GM12878 (cell line): ENCODE measurements at regions not wholly inside any gene's neighbourhood (a gene's known extent, or its start where the extent isn't known, plus 50 kb on each side); places are given as distances from the start of the nearest gene placed in this dataset.

Experiments
- ATAC-seq: fragments of 200-7000 bp; cut with Tn5 transposase; 3 replicates; pipeline ENCODE4 v1.9.1; 2020; ENCODE audit warnings: mild to moderate bottlenecking, moderate library complexity
- BruUV-seq: library from RNA; stranded (reverse); fragments of 400-500 nt; replicated peaks from 2 replicates; lab custom pipeline; 2021; lab: Mats Ljungman, UMichigan
- CTCF ChIA-PET: fragments of 300-600 bp; sonication (Branson Sonifier 250); formaldehyde crosslinking; extraction: SDS; loops from one replicate; lab custom pipeline; 2021; ENCODE audit warnings: inconsistent platforms; lab: Yijun Ruan, JAX
- POLR2A ChIA-PET: fragments of 350-600 bp; formaldehyde crosslinking; extraction: SDS; loops from one replicate; lab custom pipeline; 2021; ENCODE audit warnings: inconsistent platforms; lab: Charles Lee
- RAD21 ChIA-PET: fragments of 300-600 bp; sonication (Branson Sonifier 250); formaldehyde crosslinking; loops from one replicate; lab custom pipeline; 2023; ENCODE audit warnings: antibody characterized with exemption; ENCODE audit not compliant: unreplicated experiment; lab: Charles Lee
- SMC1A ChIA-PET: fragments of 300-600 bp; sonication (Branson Sonifier 250); formaldehyde crosslinking; loops from one replicate; lab custom pipeline; 2023; ENCODE audit not compliant: unreplicated experiment, uncharacterized antibody; lab: Charles Lee
- DNase-seq: peaks from one replicate; pipeline ENCODE4 v3.0.0-alpha.2; 2011; ENCODE audit warnings: low read depth, low spot score
- FAIRE-seq: peaks from 3 replicates; lab custom pipeline; 2011; peaks lifted over from hg19 to GRCh38; lab: Jason Lieb, UNC
- H2AFZ ChIP-seq: 2 replicates; pipeline ENCODE4 v1.6.0; 2011; ENCODE audit warnings: low read depth, low read length, control low read depth; ENCODE audit not compliant: control insufficient read depth
- H3K27ac ChIP-seq: 2 replicates; pipeline ENCODE4 v1.5.1; 2011; ENCODE audit warnings: control low read depth; ENCODE audit not compliant: control insufficient read depth, insufficient read depth
- H3K27me3 ChIP-seq, 2 experiments: replicated peaks in 1 of 2; 2 replicates each; pipeline versions ENCODE4 v1.6.0 to v1.6.1; 2011; ENCODE audit warnings: low read length in 1 of 2; ENCODE audit not compliant: control insufficient read depth in 2 of 2, insufficient read depth in 2 of 2
- H3K36me3 ChIP-seq, 2 experiments: 2 replicates each; pipeline ENCODE4 v1.5.1; 2011; ENCODE audit warnings: low read length in 1 of 2; ENCODE audit not compliant: control insufficient read depth in 2 of 2, insufficient read depth in 2 of 2
- H3K4me1 ChIP-seq: 2 replicates; pipeline ENCODE4 v1.6.1; 2011; ENCODE audit warnings: mild to moderate bottlenecking, low read length, moderate library complexity, mixed read lengths; ENCODE audit not compliant: control insufficient read depth, insufficient read depth
- H3K4me2 ChIP-seq: 2 replicates; pipeline ENCODE4 v1.6.0; 2011; ENCODE audit warnings: control low read depth; ENCODE audit not compliant: control insufficient read depth, insufficient read depth
- H3K4me3 ChIP-seq: fragments of 200-600 bp; sonication (generic); 2 replicates; pipeline ENCODE4 v1.5.1; 2016
- H3K79me2 ChIP-seq: 2 replicates; pipeline ENCODE4 v1.6.0; 2011; ENCODE audit warnings: low read length; ENCODE audit not compliant: control insufficient read depth, insufficient read depth
- H3K9ac ChIP-seq: 2 replicates; pipeline ENCODE4 v1.8.0; 2011; ENCODE audit warnings: low read length, control low read depth, mixed read lengths; ENCODE audit not compliant: control insufficient read depth, insufficient read depth
- H3K9me3 ChIP-seq: replicated peaks from 3 replicates; pipeline ENCODE4 v1.5.1; 2011; ENCODE audit warnings: mild to moderate bottlenecking, low read length; ENCODE audit not compliant: control insufficient read depth, insufficient read depth
- H4K20me1 ChIP-seq: 2 replicates; pipeline ENCODE4 v1.6.0; 2011; ENCODE audit not compliant: control insufficient read depth, insufficient read depth
- CBX5 ChIP-seq: sonication (generic); IDR thresholded peaks from 2 replicates; pipeline ENCODE4 v1.6.1; 2016; ENCODE audit warnings: low read depth, moderate library complexity, mild to moderate bottlenecking, inconsistent platforms
- EED ChIP-seq: sonication (generic); IDR thresholded peaks from 2 replicates; pipeline ENCODE4 v1.6.1; 2016; ENCODE audit warnings: antibody characterized with exemption, low read depth
- EZH2 ChIP-seq: IDR thresholded peaks from 2 replicates; pipeline ENCODE4 v1.6.1; 2012; ENCODE audit warnings: low read depth, mild to moderate bottlenecking, control low read depth, inconsistent platforms, low read length, borderline replicate concordance; ENCODE audit not compliant: control insufficient read depth
- FOXK2 ChIP-seq: fragments of 450-650 bp; IDR thresholded peaks from 2 replicates; pipeline ENCODE4 v1.6.1; 2017; ENCODE audit warnings: mild to moderate bottlenecking, moderate library complexity
- IRF4 ChIP-seq: IDR thresholded peaks from 2 replicates; pipeline ENCODE4 v1.6.1; 2011; ENCODE audit warnings: low read depth, low read length
- KDM1A ChIP-seq: fragments of 200-600 bp; sonication (generic); IDR thresholded peaks from 2 replicates; pipeline ENCODE4 v1.6.1; 2016; ENCODE audit warnings: borderline replicate concordance
- NR2C2 ChIP-seq: IDR thresholded peaks from 2 replicates; pipeline ENCODE4 v1.6.1; 2011; ENCODE audit warnings: borderline replicate concordance, low read depth; ENCODE audit not compliant: control insufficient read depth, insufficient read length
- RBBP5 ChIP-seq: fragments of 200-600 bp; sonication (generic); conservative IDR thresholded peaks from 2 replicates; pipeline ENCODE4 v1.6.1; 2016
- RELA ChIP-seq: fragments of 450-650 bp; IDR thresholded peaks from 2 replicates; pipeline ENCODE4 v1.8.0; 2014; ENCODE audit warnings: borderline replicate concordance; ENCODE audit not compliant: partially characterized antibody
- RFX5 ChIP-seq: IDR thresholded peaks from 2 replicates; pipeline ENCODE4 v1.6.1; 2011; ENCODE audit warnings: low read depth, low read length, improper control_type of control experiment
- SP1 ChIP-seq: IDR thresholded peaks from one replicate; pipeline ENCODE4 v1.6.1; 2011; ENCODE audit warnings: low read depth, low read length
- SRF ChIP-seq, 2 experiments: IDR thresholded peaks; 2 replicates each; pipeline ENCODE4 v1.6.1; 2011; ENCODE audit warnings: low read depth in 2 of 2, low read length in 2 of 2, mild to moderate bottlenecking in 1 of 2, moderate library complexity in 1 of 2
- TAF1 ChIP-seq: IDR thresholded peaks from 2 replicates; pipeline ENCODE4 v1.6.1; 2011; ENCODE audit warnings: mild to moderate bottlenecking, low read depth, low read length, borderline replicate concordance
- TCF12 ChIP-seq: IDR thresholded peaks from 2 replicates; pipeline ENCODE4 v1.6.1; 2011; ENCODE audit warnings: low read depth, mild to moderate bottlenecking, low read length
- YY1 ChIP-seq: IDR thresholded peaks from 2 replicates; pipeline ENCODE4 v1.6.1; 2011; ENCODE audit warnings: low read depth, mild to moderate bottlenecking, low read length
- ZNF384 ChIP-seq: IDR thresholded peaks from 2 replicates; pipeline ENCODE4 v1.6.1; 2012; ENCODE audit warnings: low read depth, mild to moderate bottlenecking, low read length, improper control_type of control experiment, borderline replicate concordance
- WGBS: methylation state at CpG from one replicate; pipeline ENCODE4 v1.1.6; 2016; ENCODE audit warnings: low lambda C conversion rate; ENCODE audit not compliant: insufficient replicate concordance, insufficient coverage; ENCODE audit errors: missing lambda C conversion rate; 5-methylcytosine and 5-hydroxymethylcytosine counted together
- in situ Hi-C: fragments of 300-500 bp; cut with MboI; formaldehyde crosslinking; loops from 9 replicates; pipeline ENCODE4 v1.14.3; 2018; ENCODE audit warnings: mixed read lengths
- intact Hi-C: fragments of 100-400 bp; cut with micrococcal nuclease; formaldehyde crosslinking; loops from one replicate; pipeline ENCODE4 v1.14.2; 2022; ENCODE audit not compliant: unreplicated experiment
- TF ChIP-seq, protein P1 (sequence below): fragments of 450-650 bp; IDR thresholded peaks from 2 replicates; pipeline ENCODE4 v1.6.1; 2018; ENCODE audit warnings: borderline replicate concordance, mild to moderate bottlenecking; ENCODE audit not compliant: partially characterized antibody
- TF ChIP-seq, protein P2 (sequence below), 3 experiments: IDR thresholded peaks in 2 of 3; conservative IDR thresholded peaks in 1 of 3; 2 replicates each; pipeline ENCODE4 v1.5.1; 2011; ENCODE audit warnings: low read depth in 3 of 3, low read length in 3 of 3, mild to moderate bottlenecking in 3 of 3, control low read depth in 2 of 3, moderate library complexity in 2 of 3, inconsistent platforms in 1 of 3, mixed read lengths in 1 of 3; ENCODE audit not compliant: control insufficient read depth in 2 of 3, insufficient read depth in 1 of 3; ENCODE audit errors: extremely low read depth in 1 of 3
- TF ChIP-seq, protein P3 (sequence below): fragments of 450-650 bp; IDR thresholded peaks from 2 replicates; pipeline ENCODE4 v1.6.1; 2017; ENCODE audit warnings: mild to moderate bottlenecking, low read depth, inconsistent platforms; ENCODE audit not compliant: poor library complexity, severe bottlenecking

DNA sequence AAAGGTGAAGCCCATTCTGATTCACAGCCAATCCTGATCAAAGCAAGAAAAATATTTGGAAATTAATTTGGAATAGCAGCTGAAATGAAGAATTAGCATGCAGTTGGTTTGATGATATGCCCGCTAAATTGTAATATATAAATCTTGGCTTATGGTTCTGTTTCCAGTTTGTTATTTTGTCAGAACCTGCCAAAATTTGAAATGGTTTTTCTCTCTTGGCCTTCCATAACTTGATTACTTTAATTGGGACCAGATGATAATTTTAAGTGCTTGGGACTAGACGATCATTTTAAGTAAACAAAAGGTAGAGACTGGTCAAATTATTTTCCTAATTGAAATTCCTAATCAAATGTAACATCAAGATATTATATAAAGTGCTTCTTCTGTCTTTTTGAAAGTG, 842.4 kb downstream of the TBL1XR1 start (continued):
- TF ChIP-seq RBBP5 (no peak), TCF12 (no peak), RFX5 (no peak), IRF4 (no peak), RELA (no peak)
- TF ChIP-seq, protein P1, sequence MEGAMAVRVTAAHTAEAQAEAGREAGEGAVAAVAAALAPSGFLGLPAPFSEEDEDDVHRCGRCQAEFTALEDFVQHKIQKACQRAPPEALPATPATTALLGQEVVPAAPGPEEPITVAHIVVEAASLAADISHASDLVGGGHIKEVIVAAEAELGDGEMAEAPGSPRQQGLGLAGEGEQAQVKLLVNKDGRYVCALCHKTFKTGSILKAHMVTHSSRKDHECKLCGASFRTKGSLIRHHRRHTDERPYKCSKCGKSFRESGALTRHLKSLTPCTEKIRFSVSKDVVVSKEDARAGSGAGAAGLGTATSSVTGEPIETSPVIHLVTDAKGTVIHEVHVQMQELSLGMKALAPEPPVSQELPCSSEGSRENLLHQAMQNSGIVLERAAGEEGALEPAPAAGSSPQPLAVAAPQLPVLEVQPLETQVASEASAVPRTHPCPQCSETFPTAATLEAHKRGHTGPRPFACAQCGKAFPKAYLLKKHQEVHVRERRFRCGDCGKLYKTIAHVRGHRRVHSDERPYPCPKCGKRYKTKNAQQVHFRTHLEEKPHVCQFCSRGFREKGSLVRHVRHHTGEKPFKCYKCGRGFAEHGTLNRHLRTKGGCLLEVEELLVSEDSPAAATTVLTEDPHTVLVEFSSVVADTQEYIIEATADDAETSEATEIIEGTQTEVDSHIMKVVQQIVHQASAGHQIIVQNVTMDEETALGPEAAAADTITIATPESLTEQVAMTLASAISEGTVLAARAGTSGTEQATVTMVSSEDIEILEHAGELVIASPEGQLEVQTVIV = no peak

DNA sequence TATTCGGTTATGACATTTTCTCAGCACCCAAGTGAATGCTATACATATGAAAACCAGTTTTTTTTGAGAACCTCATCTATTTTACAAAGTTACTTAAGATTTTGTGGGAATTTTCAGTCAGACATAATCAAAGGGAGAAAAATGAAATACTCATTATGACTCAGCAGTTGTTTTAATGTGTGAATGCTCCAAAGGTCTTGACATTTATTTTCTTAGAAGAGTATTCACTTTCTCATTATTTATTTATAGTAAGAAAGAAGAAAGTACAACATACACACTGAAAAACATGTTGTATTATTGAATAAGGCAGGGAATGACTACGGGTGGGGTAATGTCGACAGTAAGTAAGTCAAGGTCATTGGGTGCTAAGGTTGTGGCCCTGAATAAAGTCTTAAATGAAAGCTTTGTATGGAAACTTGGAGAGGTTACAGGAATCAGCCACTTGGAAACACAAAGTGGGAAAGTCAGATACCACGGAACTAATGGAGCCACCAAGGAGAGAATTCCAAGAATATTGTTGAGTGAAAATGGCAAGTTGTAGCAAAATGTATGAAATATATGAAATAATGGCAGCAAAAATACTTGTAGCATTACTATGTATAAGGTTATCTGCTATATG, 844.5 kb downstream of the TBL1XR1 start:
- H3K9ac ChIP-seq = no peak overlapping the region
- no peaks in the 10 kb centered on the region for H3K9me3 ChIP-seq
- ATAC-seq (no peak), FAIRE-seq (no peak), DNase-seq (no peak)
- SMC1A ChIA-PET = no interaction called here
- H3K27me3 ChIP-seq = no peaks in the 10 kb centered on the region
- in situ Hi-C loops (no loop called here), intact Hi-C loops (no loop called here)
- no peak overlapping the region for H3K27ac ChIP-seq
- no peaks in the 10 kb centered on the region for H3K4me1 ChIP-seq
- no peak overlapping the region for H2AFZ ChIP-seq
- no peaks in the 10 kb centered on the region for H3K79me2 ChIP-seq
- CTCF ChIA-PET = no interaction called here
- H3K4me3 ChIP-seq = no peak overlapping the region
- RAD21 ChIA-PET = no interaction called here
- POLR2A ChIA-PET = no interaction called here
- no peak overlapping the region for H3K4me2 ChIP-seq
- no TSS peak for BruUV-seq
- no peaks in the 10 kb centered on the region for H3K36me3 ChIP-seq
- WGBS = 28% methylated on average over 4 of the region's 4 CpGs
- no peak for TF ChIP-seq KDM1A
- TF ChIP-seq CBX5 = no peak
- TF ChIP-seq EED = no peak
- no peak for TF ChIP-seq NR2C2
- no peak for TF ChIP-seq SRF (IDR thresholded peaks at IDR 0.05; ENCODE audit: low read depth in 2 of 2, low read length in 2 of 2)
- no peak for TF ChIP-seq YY1
- TF ChIP-seq FOXK2 = no peak
- no peak for TF ChIP-seq ZNF384
- no peak for TF ChIP-seq TAF1
- no peak for TF ChIP-seq SP1
- TF ChIP-seq, protein P2, sequence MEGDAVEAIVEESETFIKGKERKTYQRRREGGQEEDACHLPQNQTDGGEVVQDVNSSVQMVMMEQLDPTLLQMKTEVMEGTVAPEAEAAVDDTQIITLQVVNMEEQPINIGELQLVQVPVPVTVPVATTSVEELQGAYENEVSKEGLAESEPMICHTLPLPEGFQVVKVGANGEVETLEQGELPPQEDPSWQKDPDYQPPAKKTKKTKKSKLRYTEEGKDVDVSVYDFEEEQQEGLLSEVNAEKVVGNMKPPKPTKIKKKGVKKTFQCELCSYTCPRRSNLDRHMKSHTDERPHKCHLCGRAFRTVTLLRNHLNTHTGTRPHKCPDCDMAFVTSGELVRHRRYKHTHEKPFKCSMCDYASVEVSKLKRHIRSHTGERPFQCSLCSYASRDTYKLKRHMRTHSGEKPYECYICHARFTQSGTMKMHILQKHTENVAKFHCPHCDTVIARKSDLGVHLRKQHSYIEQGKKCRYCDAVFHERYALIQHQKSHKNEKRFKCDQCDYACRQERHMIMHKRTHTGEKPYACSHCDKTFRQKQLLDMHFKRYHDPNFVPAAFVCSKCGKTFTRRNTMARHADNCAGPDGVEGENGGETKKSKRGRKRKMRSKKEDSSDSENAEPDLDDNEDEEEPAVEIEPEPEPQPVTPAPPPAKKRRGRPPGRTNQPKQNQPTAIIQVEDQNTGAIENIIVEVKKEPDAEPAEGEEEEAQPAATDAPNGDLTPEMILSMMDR (IDR thresholded peaks at IDR 0.05 in 2 of 3, conservative IDR thresholded peaks at IDR 0.05 in 1 of 3; ENCODE audit: control insufficient read depth in 2 of 3, extremely low read depth in 1 of 3, insufficient read depth in 1 of 3, low read depth in 3 of 3, low read length in 3 of 3) = no peak
- no peak for TF ChIP-seq EZH2
- TF ChIP-seq, protein P3, sequence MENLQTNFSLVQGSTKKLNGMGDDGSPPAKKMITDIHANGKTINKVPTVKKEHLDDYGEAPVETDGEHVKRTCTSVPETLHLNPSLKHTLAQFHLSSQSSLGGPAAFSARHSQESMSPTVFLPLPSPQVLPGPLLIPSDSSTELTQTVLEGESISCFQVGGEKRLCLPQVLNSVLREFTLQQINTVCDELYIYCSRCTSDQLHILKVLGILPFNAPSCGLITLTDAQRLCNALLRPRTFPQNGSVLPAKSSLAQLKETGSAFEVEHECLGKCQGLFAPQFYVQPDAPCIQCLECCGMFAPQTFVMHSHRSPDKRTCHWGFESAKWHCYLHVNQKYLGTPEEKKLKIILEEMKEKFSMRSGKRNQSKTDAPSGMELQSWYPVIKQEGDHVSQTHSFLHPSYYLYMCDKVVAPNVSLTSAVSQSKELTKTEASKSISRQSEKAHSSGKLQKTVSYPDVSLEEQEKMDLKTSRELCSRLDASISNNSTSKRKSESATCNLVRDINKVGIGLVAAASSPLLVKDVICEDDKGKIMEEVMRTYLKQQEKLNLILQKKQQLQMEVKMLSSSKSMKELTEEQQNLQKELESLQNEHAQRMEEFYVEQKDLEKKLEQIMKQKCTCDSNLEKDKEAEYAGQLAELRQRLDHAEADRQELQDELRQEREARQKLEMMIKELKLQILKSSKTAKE = no peak
- H4K20me1 ChIP-seq = no peaks in the 10 kb centered on the region
